Prostate gland (tissue), 2 donors: ENCODE measurements at regions not wholly inside any gene's neighbourhood (a gene's known extent, or its start where the extent isn't known, plus 50 kb on each side); places are given as distances from the start of the nearest gene placed in this dataset.

Source experiments
- POLR2A ChIP-seq: fragments of 450-650 bp; IDR thresholded peaks from one replicate; pipeline ENCODE4 v1.6.1; 2016; ENCODE audit warnings: antibody characterized with exemption, mild to moderate bottlenecking
- TF ChIP-seq, protein P1 (sequence below), 4 experiments: fragments of 200-600 bp in 2 of 4; fragments of 450-650 bp in 2 of 4; sonication (generic) in 2 of 4; IDR thresholded peaks; 1 replicate in 3 of 4; 2 replicates in 1 of 4; pipeline ENCODE4 v1.5.1; 2016 to 2019; ENCODE audit warnings: antibody characterized with exemption in 4 of 4, mild to moderate bottlenecking in 2 of 4, moderate library complexity in 2 of 4

DNA sequence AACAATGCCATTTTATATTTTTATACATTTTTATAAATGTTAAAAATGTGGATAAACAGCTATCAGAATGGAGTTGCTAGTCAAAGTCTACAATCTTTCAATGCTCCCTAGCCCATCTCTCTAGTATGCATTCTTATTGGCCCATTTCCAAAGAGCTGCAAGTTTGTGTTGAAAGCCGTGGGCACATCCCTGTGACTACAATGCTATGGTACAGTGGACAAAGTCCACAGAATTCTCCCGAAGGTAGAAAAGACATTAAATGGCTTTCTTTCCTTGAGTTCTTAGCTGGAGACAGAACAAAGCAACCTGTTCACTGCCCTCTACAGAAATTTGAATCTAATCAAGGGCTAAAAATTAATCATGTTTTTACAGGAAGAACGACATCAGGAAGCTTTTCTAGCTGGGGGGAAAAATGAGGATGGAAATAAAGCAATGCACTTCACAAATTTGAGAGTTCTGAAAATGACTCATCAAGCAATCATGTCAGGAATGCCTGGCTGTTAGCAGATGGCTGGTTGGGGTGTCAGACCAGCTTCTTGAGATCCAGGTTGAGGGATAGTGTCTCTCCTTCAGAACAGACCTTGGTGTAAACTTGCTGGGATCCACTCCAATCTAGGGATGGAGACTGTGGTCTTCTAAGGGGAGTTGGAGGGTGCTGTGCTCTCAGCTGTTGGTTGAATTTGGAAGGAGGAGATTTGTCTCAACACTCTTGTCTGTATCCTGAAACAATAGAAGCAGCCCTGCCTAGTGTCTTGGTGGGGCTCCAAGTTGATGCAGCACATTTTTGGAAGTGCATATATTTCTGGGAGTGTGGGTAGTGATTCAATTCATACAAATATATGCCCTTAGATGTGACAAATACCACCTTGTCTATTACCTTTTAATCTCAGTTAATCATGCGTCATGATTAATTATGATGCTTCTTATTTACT lies 143.4 kb upstream of the PHACTR1 start:
- TF ChIP-seq, protein P1, sequence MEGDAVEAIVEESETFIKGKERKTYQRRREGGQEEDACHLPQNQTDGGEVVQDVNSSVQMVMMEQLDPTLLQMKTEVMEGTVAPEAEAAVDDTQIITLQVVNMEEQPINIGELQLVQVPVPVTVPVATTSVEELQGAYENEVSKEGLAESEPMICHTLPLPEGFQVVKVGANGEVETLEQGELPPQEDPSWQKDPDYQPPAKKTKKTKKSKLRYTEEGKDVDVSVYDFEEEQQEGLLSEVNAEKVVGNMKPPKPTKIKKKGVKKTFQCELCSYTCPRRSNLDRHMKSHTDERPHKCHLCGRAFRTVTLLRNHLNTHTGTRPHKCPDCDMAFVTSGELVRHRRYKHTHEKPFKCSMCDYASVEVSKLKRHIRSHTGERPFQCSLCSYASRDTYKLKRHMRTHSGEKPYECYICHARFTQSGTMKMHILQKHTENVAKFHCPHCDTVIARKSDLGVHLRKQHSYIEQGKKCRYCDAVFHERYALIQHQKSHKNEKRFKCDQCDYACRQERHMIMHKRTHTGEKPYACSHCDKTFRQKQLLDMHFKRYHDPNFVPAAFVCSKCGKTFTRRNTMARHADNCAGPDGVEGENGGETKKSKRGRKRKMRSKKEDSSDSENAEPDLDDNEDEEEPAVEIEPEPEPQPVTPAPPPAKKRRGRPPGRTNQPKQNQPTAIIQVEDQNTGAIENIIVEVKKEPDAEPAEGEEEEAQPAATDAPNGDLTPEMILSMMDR (IDR thresholded peaks at IDR 0.05) = no peak
- TF ChIP-seq POLR2A = no peak
